ENCODE measurements at regions not wholly inside any gene's neighbourhood (a gene's known extent, or its start where the extent isn't known, plus 50 kb on each side); places are given as distances from the start of the nearest gene placed in this dataset.

GRCh38 chr11:122353561-122353960, 237.5 kb upstream of the BLID start:
- DNase-seq (ENCODE audit: low read depth in 4 of 4, low spot score in 1 of 4) = no peak

DNA sequence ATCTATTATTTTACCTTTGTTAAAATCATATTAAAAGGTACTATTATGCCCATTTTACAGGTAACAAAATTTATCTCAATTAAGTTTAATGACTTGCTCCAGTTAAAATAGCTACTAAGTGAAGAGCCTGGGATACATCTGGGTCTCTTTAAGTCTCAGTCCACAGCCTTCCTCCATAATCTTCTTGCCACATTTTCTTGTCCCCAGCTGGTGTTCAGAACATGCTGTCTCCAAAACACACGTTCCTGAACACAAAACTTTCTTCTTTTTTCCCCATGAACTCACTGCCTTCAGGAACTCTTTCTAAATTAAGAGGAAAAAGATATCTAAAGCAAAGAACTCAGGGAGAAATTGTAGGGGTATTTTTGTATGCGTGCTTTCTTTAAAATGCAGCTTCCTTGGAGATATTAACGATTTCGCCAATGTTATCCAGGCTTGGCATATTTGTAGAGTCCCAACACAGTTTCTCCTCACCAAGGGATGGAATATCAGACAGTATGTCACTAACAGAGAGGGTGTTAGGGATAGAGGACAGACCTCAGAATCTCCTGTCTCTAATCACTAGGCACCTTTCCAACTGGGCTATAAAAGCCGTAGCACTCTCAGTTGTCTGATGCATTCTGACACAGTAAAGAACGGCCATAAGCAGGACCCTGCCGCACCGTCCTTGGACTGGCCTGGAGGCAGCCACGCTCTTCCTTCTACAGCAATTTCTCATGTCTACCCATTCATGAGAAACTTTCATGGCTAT, 232.8 kb upstream of the BLID start:
- no peak for DNase-seq (ENCODE audit: low read depth in 4 of 4, low spot score in 1 of 4)

GRCh38 chr11:122346006-122346405, 230.0 kb upstream of the BLID start:
- DNase-seq (ENCODE audit: low read depth in 4 of 4, low spot score in 1 of 4) = no peak

DNA sequence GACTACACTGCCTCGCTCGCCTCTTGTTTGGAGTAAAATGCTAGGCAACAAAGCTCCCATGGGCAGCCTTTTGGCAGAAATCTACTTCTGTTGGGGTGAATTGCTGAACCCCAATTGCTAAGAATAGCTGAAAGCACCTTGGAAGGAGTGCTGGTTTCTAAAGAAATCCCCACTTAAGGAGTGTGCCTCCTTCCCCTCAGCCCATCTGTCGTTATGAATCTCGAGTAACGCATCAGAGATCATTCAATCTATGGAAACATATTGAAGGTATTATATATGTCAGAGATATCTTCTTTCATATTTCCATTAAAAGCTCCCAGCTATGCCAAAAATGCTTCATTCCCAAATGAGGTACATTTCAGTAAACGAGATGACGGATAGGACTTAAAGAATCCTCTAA, 229.6 kb upstream of the BLID start:
- no peak for DNase-seq (ENCODE audit: low read depth in 4 of 4, low spot score in 1 of 4)

GRCh38 chr11:122344215-122344614, 228.2 kb upstream of the BLID start:
- DNase-seq (ENCODE audit: low read depth in 4 of 4, low spot score in 1 of 4) = no peak

DNA sequence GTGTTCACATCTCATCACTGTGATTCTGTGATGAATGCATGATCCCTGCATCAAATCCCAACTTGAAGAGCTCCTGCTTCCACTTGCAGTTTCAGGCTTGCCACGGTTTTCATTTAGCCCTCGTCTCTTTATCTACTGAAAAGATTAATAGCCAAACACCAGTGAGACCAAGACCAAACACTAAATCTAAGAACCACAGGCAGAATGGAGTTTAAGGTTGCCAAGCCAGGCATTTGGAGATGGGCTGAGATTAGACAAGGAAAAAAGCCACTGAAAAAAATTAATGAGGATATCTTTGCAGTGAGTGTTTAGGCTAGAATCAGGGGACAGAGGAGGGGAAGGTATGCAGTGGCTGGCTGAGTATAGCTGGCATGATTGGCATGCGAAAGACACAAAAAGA, 227.2 kb upstream of the BLID start:
- DNase-seq (ENCODE audit: low read depth in 4 of 4, low spot score in 1 of 4) = no peak

- DNase-seq (ENCODE audit: low read depth in 4 of 4, low spot score in 1 of 4) = no peak
Measured at GRCh38 chr11:122342089-122342744, 226.2 kb upstream of the BLID start.

GRCh38 chr11:122341477-122341876, 225.5 kb upstream of the BLID start:
- no peak for DNase-seq (ENCODE audit: low read depth in 4 of 4, low spot score in 1 of 4)

GRCh38 chr11:122340607-122341290, 224.7 kb upstream of the BLID start:
- DNase-seq (ENCODE audit: low read depth in 4 of 4, low spot score in 1 of 4) = no peak

DNA sequence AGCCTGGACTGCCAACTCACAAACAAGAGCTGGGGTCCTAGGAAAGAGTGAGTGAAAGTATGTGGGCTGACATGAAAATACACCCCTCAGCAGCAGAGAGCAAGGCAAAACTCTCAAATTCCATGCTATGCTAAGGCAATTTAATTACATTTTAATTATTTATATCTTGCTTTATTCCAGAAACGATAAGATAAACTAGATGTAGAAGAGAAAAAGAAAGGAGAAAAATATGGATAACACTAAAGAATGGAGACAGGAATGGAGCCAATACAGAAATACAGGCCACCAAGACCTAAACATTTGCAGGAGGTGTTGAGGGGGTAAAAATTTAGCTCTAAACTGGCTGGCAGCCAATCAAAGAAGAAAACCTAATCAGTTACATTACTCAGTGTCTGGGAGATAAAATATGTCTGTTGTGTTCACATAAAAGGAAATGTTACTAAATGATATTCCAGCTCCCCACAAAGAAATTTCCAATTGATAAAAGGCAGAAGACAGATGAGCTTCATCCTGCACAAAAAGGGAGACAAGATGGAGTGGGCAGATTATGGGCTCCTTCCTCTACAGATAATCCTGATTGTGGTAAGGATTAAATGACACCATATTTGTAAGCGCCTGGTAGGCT, 223.5 kb upstream of the BLID start:
- no peak for DNase-seq (ENCODE audit: low read depth in 4 of 4, low spot score in 1 of 4)

- no peak for DNase-seq (ENCODE audit: low read depth in 4 of 4, low spot score in 1 of 4)
Measured at GRCh38 chr11:122337704-122338103, 221.7 kb upstream of the BLID start.

DNA sequence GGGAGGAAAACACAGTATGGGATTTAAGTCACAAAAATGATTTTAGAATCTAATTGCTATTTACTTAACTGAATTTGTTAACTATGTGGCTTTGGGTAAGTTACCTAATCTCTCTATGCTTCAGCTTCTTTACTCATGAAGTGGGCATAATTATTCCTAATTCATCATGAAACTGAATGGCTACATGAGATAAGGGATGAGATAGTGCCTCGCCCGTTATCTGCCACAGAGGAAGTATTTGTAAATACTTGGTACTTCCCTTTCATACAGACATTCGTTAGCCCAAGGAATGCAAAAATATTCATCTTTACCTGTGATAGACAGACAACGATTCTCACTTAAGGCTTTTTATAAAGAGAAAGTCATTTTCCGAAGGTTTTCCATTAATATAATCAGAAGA, 221.2 kb upstream of the BLID start:
- DNase-seq (ENCODE audit: low read depth in 4 of 4, low spot score in 1 of 4) = no peak

- DNase-seq (ENCODE audit: low read depth in 4 of 4, low spot score in 1 of 4) = no peak
Measured at GRCh38 chr11:122336706-122337105, 220.7 kb upstream of the BLID start.

DNA sequence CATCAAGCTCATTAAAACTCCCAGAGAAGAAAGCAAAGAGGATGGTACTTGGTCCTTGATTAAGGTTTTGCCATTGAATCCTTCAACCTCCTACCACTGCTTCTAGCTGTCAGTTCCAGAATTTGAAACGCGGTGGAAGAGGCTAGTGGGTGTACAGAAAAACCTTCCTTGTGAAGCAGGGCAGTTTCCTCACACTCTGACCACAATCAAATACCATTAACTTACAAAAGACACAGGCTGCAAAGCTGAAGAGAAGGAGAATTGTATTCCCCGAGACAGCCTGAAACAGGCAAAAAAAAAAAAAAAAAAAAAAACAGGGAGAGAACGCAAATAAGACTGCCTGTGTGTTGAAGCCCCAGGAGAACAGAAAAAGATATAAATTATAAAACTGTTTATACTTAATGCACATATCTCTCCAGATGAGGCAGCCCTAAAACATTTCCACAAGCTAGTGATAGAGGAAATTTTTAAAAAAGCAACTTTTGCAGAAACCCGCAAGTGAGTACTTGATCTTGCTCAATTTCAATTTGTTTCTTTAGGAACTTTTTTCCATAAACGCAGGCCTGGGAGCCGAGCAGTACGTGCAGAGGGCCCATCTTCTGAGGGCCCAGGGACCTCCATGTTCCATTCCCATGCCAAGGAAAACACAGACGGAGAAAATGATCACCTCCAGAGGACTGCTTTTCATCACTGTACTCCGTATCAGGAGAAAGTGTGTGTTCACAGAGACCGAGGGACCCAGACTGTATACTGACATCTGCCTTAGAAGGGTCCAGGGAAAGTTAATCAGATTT, 218.7 kb upstream of the BLID start:
- no peak for DNase-seq (ENCODE audit: low read depth in 4 of 4, low spot score in 1 of 4)

- no peak for DNase-seq (ENCODE audit: low read depth in 4 of 4, low spot score in 1 of 4)
Measured at GRCh38 chr11:122333467-122333866, 217.5 kb upstream of the BLID start.

- DNase-seq (ENCODE audit: low read depth in 4 of 4, low spot score in 1 of 4) = no peak
Measured at GRCh38 chr11:122331079-122331478, 215.1 kb upstream of the BLID start.

DNA sequence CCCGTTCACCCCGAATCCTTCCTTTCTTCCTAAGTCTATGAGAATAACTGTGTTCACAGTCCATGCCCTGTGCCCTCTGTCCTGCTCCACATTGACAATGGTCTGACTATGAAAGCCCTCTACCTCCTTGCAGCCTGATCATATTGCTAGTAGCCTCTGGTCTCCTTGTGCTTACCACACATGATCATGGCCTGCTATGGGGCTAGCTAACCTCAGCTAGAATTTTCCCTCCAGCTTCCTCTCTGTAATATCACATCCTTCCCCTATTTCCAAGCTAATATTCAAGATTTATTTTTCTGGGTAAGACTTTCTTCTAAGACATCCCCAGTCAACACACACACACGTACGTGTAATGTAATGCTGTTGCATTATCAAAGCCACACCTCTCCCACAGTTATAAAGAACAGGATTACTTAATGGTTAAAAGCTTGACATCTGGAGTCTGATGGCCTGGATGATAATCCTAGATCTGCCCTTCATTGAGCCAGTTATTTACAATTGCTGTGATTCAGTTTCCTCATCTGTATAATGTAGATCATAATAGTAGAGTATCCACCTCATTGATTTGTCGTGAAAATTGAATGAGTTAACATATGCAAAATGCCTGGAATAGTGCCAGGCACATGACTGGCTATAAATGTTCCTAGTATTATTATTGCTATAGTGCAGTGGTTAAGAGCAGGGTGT, 214.4 kb upstream of the BLID start:
- no peak for DNase-seq (ENCODE audit: low read depth in 4 of 4, low spot score in 1 of 4)

GRCh38 chr11:122327528-122327927, 211.5 kb upstream of the BLID start:
- DNase-seq (ENCODE audit: low read depth in 4 of 4, low spot score in 1 of 4) = no peak

- no peak for DNase-seq (ENCODE audit: low read depth in 4 of 4, low spot score in 1 of 4)
Measured at GRCh38 chr11:122323754-122324421, 207.9 kb upstream of the BLID start.

GRCh38 chr11:122322329-122322728, 206.3 kb upstream of the BLID start:
- no peak for DNase-seq (ENCODE audit: low read depth in 4 of 4, low spot score in 1 of 4)

All from stimulated activated CD4-positive, alpha-beta T cell treated with anti-CD3 and anti-CD28 coated beads, Interleukin-1b, Interleukin-23, amount 100 ng/mL, for 24 hours (primary cell).